HEK293 (cell line): ENCODE measurements at regions not wholly inside any gene's neighbourhood (a gene's known extent, or its start where the extent isn't known, plus 50 kb on each side); places are given as distances from the start of the nearest gene placed in this dataset.
"Not testable (repeated sequence)": the region's sequence is repeated elsewhere in the genome, so short reads cannot be mapped to it uniquely, and the experiment has no call there.

Experiments
- CTCF ChIA-PET: fragments of 350-600 bp; formaldehyde crosslinking; extraction: SDS; loops from one replicate; lab custom pipeline; 2021; ENCODE audit warnings: antibody characterized with exemption; lab: Yijun Ruan, JAX
- POLR2A ChIA-PET: fragments of 300-600 bp; formaldehyde crosslinking; extraction: SDS; loops from one replicate; lab custom pipeline; 2020; ENCODE audit warnings: antibody characterized with exemption, inconsistent platforms; lab: Yijun Ruan, JAX
- H3K27ac ChIP-seq: fragments of 200-500 bp; sonication (Bioruptor generic); 2 replicates; pipeline ENCODE4 v1.5.1; 2014; ENCODE audit warnings: low read depth, low read length, control low read depth, inconsistent platforms; ENCODE audit errors: extremely low read depth
- H3K36me3 ChIP-seq, 2 experiments: fragments of 200-500 bp in 1 of 2; sonication (Bioruptor generic) in 1 of 2; 1 replicate in 1 of 2; 2 replicates in 1 of 2; pipeline ENCODE4 v1.5.1; 2014 to 2017; ENCODE audit warnings: inconsistent platforms in 2 of 2, low read length in 2 of 2; ENCODE audit not compliant: control insufficient read depth in 2 of 2, insufficient read depth in 1 of 2
- H3K4me1 ChIP-seq: fragments of 200-500 bp; sonication (Bioruptor generic); 2 replicates; pipeline ENCODE4 v1.5.1; 2014; ENCODE audit warnings: mild to moderate bottlenecking, low read length, inconsistent platforms; ENCODE audit not compliant: control insufficient read depth, insufficient read depth
- H3K4me3 ChIP-seq: 2 replicates; pipeline ENCODE4 v1.5.1; 2011; ENCODE audit warnings: low read depth, mild to moderate bottlenecking, control low read depth, low read length, moderate library complexity
- H3K9me3 ChIP-seq: fragments of 200-500 bp; sonication (Bioruptor generic); 2 replicates; pipeline ENCODE4 v1.5.1; 2014; ENCODE audit warnings: low read depth, low read length, inconsistent platforms; ENCODE audit not compliant: control insufficient read depth, insufficient read depth
- GLI4 ChIP-seq: fragments of 450-650 bp; formaldehyde crosslinking; IDR thresholded peaks from 2 replicates; pipeline ENCODE4 v1.5.1; 2016; ENCODE audit warnings: missing biosample characterization, missing genetic modification characterization
- HOXA7 ChIP-seq: sonication (generic); formaldehyde crosslinking; IDR thresholded peaks from 2 replicates; pipeline ENCODE4 v1.8.1; 2022; ENCODE audit warnings: missing genetic modification reagents, borderline replicate concordance
- KLF8 ChIP-seq: fragments of 450-650 bp; formaldehyde crosslinking; IDR thresholded peaks from 2 replicates; pipeline ENCODE4 v1.5.1; 2016; ENCODE audit warnings: missing biosample characterization, missing genetic modification characterization
- OVOL3 ChIP-seq: fragments of 450-650 bp; formaldehyde crosslinking; IDR thresholded peaks from 2 replicates; pipeline ENCODE4 v1.5.1; 2016; ENCODE audit warnings: missing biosample characterization, missing genetic modification characterization
- PRDM1 ChIP-seq: fragments of 450-650 bp; formaldehyde crosslinking; IDR thresholded peaks from 2 replicates; pipeline ENCODE4; 2016; ENCODE audit warnings: missing biosample characterization, missing genetic modification characterization
- SP2 ChIP-seq: fragments of 450-650 bp; formaldehyde crosslinking; IDR thresholded peaks from 2 replicates; pipeline ENCODE4 v1.5.1; 2016; ENCODE audit warnings: missing biosample characterization, missing genetic modification characterization
- SP7 ChIP-seq: fragments of 450-650 bp; formaldehyde crosslinking; IDR thresholded peaks from 2 replicates; pipeline ENCODE4 v1.5.1; 2016; ENCODE audit warnings: missing biosample characterization, missing genetic modification characterization
- ZBTB17 ChIP-seq: fragments of 450-650 bp; formaldehyde crosslinking; IDR thresholded peaks from 2 replicates; pipeline ENCODE4 v1.5.1; 2016; ENCODE audit warnings: missing biosample characterization, missing genetic modification characterization
- ZBTB48 ChIP-seq: fragments of 450-650 bp; formaldehyde crosslinking; IDR thresholded peaks from 2 replicates; pipeline ENCODE4 v1.5.1; 2016; ENCODE audit warnings: missing biosample characterization, missing genetic modification characterization
- ZEB2 ChIP-seq: fragments of 450-650 bp; formaldehyde crosslinking; IDR thresholded peaks from 2 replicates; pipeline ENCODE4 v1.5.1; 2016; ENCODE audit warnings: missing biosample characterization, missing genetic modification characterization
- ZNF10 ChIP-seq: fragments of 450-650 bp; formaldehyde crosslinking; IDR thresholded peaks from 2 replicates; pipeline ENCODE4 v1.5.1; 2017; ENCODE audit warnings: missing biosample characterization, missing genetic modification characterization
- ZNF121 ChIP-seq: fragments of 450-650 bp; formaldehyde crosslinking; IDR thresholded peaks from 2 replicates; pipeline ENCODE4 v1.5.1; 2016; ENCODE audit warnings: missing biosample characterization, missing genetic modification characterization
- ZNF132 ChIP-seq: fragments of 450-650 bp; formaldehyde crosslinking; IDR thresholded peaks from 2 replicates; pipeline ENCODE4 v1.5.1; 2017; ENCODE audit warnings: missing biosample characterization, missing genetic modification characterization, borderline replicate concordance
- ZNF138 ChIP-seq: fragments of 450-650 bp; formaldehyde crosslinking; IDR thresholded peaks from 2 replicates; pipeline ENCODE4 v1.5.1; 2016; ENCODE audit warnings: missing biosample characterization, missing genetic modification characterization, borderline replicate concordance
- ZNF19 ChIP-seq: fragments of 450-650 bp; formaldehyde crosslinking; IDR thresholded peaks from 2 replicates; pipeline ENCODE4; 2016; ENCODE audit warnings: missing biosample characterization, missing genetic modification characterization, low read depth
- ZNF202 ChIP-seq: fragments of 450-650 bp; formaldehyde crosslinking; IDR thresholded peaks from 2 replicates; pipeline ENCODE4 v1.5.1; 2016; ENCODE audit warnings: missing biosample characterization, missing genetic modification characterization, borderline replicate concordance
- ZNF211 ChIP-seq: fragments of 450-650 bp; formaldehyde crosslinking; IDR thresholded peaks from 2 replicates; pipeline ENCODE4 v1.5.1; 2016; ENCODE audit warnings: low read depth, missing biosample characterization, missing genetic modification characterization
- ZNF350 ChIP-seq: fragments of 450-650 bp; formaldehyde crosslinking; IDR thresholded peaks from 2 replicates; pipeline ENCODE4 v1.5.0; 2017; ENCODE audit warnings: missing biosample characterization, mild to moderate bottlenecking, missing genetic modification characterization
- ZNF514 ChIP-seq: fragments of 450-650 bp; formaldehyde crosslinking; IDR thresholded peaks from 2 replicates; pipeline ENCODE4 v1.5.1; 2016; ENCODE audit warnings: missing biosample characterization, missing genetic modification characterization
- ZNF596 ChIP-seq: fragments of 450-650 bp; IDR thresholded peaks from 2 replicates; pipeline ENCODE4 v1.5.0; 2018; ENCODE audit warnings: missing biosample characterization, mild to moderate bottlenecking, missing genetic modification characterization, moderate library complexity
- ZNF654 ChIP-seq: fragments of 450-650 bp; formaldehyde crosslinking; IDR thresholded peaks from 2 replicates; pipeline ENCODE4 v1.5.1; 2016; ENCODE audit warnings: low read depth, missing biosample characterization, missing genetic modification characterization
- ZNF692 ChIP-seq: fragments of 450-650 bp; formaldehyde crosslinking; IDR thresholded peaks from 2 replicates; pipeline ENCODE4 v1.5.1; 2016; ENCODE audit warnings: missing biosample characterization, missing genetic modification characterization
- ZNF707 ChIP-seq: fragments of 450-650 bp; formaldehyde crosslinking; IDR thresholded peaks from 2 replicates; pipeline ENCODE4 v1.5.1; 2016; ENCODE audit warnings: missing biosample characterization, missing genetic modification characterization
- ZNF785 ChIP-seq: fragments of 450-650 bp; formaldehyde crosslinking; IDR thresholded peaks from 2 replicates; pipeline ENCODE4 v1.5.1; 2016; ENCODE audit warnings: missing biosample characterization, missing genetic modification characterization
- ZNF830 ChIP-seq: fragments of 450-650 bp; IDR thresholded peaks from 2 replicates; pipeline ENCODE4 v1.5.0; 2018; ENCODE audit warnings: missing biosample characterization, missing genetic modification characterization, low read depth, mild to moderate bottlenecking, moderate library complexity
- TF ChIP-seq, protein P1 (sequence below): fragments of 450-650 bp; formaldehyde crosslinking; IDR thresholded peaks from 2 replicates; pipeline ENCODE4 v1.5.1; 2016; ENCODE audit warnings: missing biosample characterization, missing genetic modification characterization
- TF ChIP-seq, protein P2 (sequence below): fragments of 450-650 bp; formaldehyde crosslinking; IDR thresholded peaks from 2 replicates; pipeline ENCODE4 v1.5.1; 2016; ENCODE audit warnings: missing biosample characterization, missing genetic modification characterization, low read depth

GRCh38 chr7:42720991-42721796 is 190.7 kb downstream of the C7orf25 start:
- CTCF ChIA-PET = interaction anchor here (0.7 to 3.0 kb wide), 2 partner anchors 24 to 754 kb away, joined by 3 to 10 read pairs; no protein-coding TSS in a partner anchor
- no peak overlapping the region for H3K27ac ChIP-seq

GRCh38 chr7:42720012-42720411 is 191.9 kb downstream of the C7orf25 start:
- TF ChIP-seq ZNF785 (tag by site-specific recombination) = no peak
- TF ChIP-seq ZNF211 (tag by site-specific recombination) = no peak
- no peak for TF ChIP-seq ZNF692 (tag by site-specific recombination)
- no peak for TF ChIP-seq ZBTB48 (tag by site-specific recombination)
- TF ChIP-seq ZNF138 (tag by site-specific recombination) = no peak
- TF ChIP-seq GLI4 (tag by site-specific recombination) = no peak
- TF ChIP-seq ZNF596 (tag by site-specific recombination) = no peak
- TF ChIP-seq ZNF514 = no peak
- no peak for TF ChIP-seq SP2 (tag by site-specific recombination)
- no peak for TF ChIP-seq ZBTB17 (tag by site-specific recombination)
- TF ChIP-seq KLF8 (tag by site-specific recombination) = no peak
- no peak for TF ChIP-seq ZNF10 (tag by site-specific recombination)
- no peak for TF ChIP-seq SP7 (tag by site-specific recombination)
- no peaks in the 10 kb centered on the region for H3K9me3 ChIP-seq
- no peak overlapping the region for H3K4me3 ChIP-seq
- H3K27ac ChIP-seq = no peak overlapping the region
- CTCF ChIA-PET = no interaction called here
- no peaks in the 10 kb centered on the region for H3K4me1 ChIP-seq
- POLR2A ChIA-PET = no interaction called here
- H3K36me3 ChIP-seq = no peaks in the 10 kb centered on the region

More at GRCh38 chr7:42720991-42721796, 190.7 kb downstream of the C7orf25 start:
- TF ChIP-seq ZNF514 (no peak), ZNF19 (tag by site-specific recombination) (no peak), ZBTB17 (tag by site-specific recombination) (no peak), ZNF202 (tag by site-specific recombination) (no peak), ZNF132 (tag by site-specific recombination) (no peak), HOXA7 (CRISPR knock-in tag) (no peak), ZNF654 (tag by site-specific recombination) (no peak), ZEB2 (tag by site-specific recombination) (no peak), ZNF350 (no peak), ZNF121 (no peak), PRDM1 (tag by site-specific recombination) (no peak), ZNF211 (tag by site-specific recombination) (no peak), ZNF707 (tag by site-specific recombination) (no peak), ZNF830 (tag by site-specific recombination) (no peak), OVOL3 (tag by site-specific recombination) (no peak)
- TF ChIP-seq, protein P1, sequence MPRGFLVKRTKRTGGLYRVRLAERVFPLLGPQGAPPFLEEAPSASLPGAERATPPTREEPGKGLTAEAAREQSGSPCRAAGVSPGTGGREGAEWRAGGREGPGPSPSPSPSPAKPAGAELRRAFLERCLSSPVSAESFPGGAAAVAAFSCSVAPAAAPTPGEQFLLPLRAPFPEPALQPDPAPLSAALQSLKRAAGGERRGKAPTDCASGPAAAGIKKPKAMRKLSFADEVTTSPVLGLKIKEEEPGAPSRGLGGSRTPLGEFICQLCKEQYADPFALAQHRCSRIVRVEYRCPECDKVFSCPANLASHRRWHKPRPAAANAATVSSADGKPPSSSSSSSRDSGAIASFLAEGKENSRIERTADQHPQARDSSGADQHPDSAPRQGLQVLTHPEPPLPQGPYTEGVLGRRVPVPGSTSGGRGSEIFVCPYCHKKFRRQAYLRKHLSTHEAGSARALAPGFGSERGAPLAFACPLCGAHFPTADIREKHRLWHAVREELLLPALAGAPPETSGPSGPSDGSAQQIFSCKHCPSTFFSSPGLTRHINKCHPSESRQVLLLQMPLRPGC (tag by site-specific recombination) = no peak
- TF ChIP-seq, protein P2, sequence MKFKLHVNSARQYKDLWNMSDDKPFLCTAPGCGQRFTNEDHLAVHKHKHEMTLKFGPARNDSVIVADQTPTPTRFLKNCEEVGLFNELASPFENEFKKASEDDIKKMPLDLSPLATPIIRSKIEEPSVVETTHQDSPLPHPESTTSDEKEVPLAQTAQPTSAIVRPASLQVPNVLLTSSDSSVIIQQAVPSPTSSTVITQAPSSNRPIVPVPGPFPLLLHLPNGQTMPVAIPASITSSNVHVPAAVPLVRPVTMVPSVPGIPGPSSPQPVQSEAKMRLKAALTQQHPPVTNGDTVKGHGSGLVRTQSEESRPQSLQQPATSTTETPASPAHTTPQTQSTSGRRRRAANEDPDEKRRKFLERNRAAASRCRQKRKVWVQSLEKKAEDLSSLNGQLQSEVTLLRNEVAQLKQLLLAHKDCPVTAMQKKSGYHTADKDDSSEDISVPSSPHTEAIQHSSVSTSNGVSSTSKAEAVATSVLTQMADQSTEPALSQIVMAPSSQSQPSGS (tag by site-specific recombination) = no peak
- no peaks in the 10 kb centered on the region for H3K9me3 ChIP-seq
- no peaks in the 10 kb centered on the region for H3K4me1 ChIP-seq
- no peak overlapping the region for H3K4me3 ChIP-seq
- H3K36me3 ChIP-seq = no peaks in the 10 kb centered on the region
- POLR2A ChIA-PET = no interaction called here

GRCh38 chr7:42718466-42718865 is 193.4 kb downstream of the C7orf25 start:
- POLR2A ChIA-PET, H3K4me1 ChIP-seq, H3K27ac ChIP-seq, H3K36me3 ChIP-seq, H3K9me3 ChIP-seq, H3K4me3 ChIP-seq, CTCF ChIA-PET: not testable (repeated sequence)
